GM18517 (cell line): ENCODE measurements at regions not wholly inside any gene's neighbourhood (a gene's known extent, or its start where the extent isn't known, plus 50 kb on each side); places are given as distances from the start of the nearest gene placed in this dataset.
A peak's percentile ranks its signal among the peaks of the same experiment; 100 is the strongest.
"Not testable (repeated sequence)": the region's sequence is repeated elsewhere in the genome, so short reads cannot be mapped to it uniquely, and the experiment has no call there.

Experiments used
- ATAC-seq: cut with Tn5 transposase; IDR thresholded peaks from one replicate; pipeline ENCODE4 v1.9.1; 2021; ENCODE audit warnings: mild to moderate bottlenecking, moderate library complexity; ENCODE audit not compliant: unreplicated experiment

DNA sequence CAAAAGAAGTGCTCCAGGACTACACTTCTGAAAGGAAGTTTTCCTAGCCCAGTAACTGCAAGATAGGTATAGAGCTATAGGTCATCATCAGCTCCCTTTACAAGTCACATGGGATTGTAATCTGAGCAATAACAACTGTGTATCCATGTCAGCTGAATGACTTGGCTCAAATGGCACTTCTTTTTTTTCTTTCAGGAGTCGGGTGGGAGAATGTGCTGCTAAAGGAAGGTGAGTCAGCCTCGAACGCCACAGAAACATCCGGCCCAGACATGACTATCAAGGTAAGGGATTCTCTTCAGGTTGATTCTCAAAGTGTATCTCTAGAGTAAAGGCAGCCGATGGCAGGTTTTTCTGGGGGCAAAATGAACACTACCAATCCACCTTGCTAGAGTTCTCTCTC lies 192.2 kb downstream of the C9orf152 start:
- no peak for ATAC-seq

GRCh38 chr9:110016340-110016739 lies 191.6 kb downstream of the C9orf152 start:
- ATAC-seq: no peak

DNA sequence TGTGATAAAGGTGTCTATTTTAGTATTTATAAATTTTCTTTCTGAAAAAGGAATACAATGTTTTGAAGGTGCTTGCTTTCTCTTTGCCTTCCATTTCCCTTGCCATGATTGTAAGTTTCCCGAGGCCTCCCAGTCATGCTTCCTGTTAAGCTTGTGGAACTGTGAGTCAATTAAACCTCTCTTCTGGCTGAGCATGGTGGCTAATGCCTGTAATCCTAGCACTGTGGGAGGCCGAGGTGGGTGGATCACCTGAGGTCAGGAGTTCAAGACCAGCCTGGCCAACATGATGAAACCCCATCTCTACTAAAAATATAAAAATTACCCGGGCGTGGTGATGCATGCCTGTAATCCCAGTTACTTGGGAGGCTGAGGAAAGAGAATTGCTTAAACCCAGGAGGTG lies 187.7 kb downstream of the C9orf152 start:
- ATAC-seq: not testable (repeated sequence)

GRCh38 chr9:110021891-110022290 lies 186.1 kb downstream of the C9orf152 start:
- peak; percentile 98 for ATAC-seq

GRCh38 chr9:110023221-110023620 lies 184.7 kb downstream of the C9orf152 start:
- not testable (repeated sequence) for ATAC-seq

GRCh38 chr9:110025551-110026170 lies 182.3 kb downstream of the C9orf152 start:
- ATAC-seq: no peak

- no peak for ATAC-seq
These were observed 180.3 kb downstream of the C9orf152 start for GRCh38 chr9:110027671-110028081.

GRCh38 chr9:110028271-110028670 lies 179.7 kb downstream of the C9orf152 start:
- ATAC-seq: no peak

DNA sequence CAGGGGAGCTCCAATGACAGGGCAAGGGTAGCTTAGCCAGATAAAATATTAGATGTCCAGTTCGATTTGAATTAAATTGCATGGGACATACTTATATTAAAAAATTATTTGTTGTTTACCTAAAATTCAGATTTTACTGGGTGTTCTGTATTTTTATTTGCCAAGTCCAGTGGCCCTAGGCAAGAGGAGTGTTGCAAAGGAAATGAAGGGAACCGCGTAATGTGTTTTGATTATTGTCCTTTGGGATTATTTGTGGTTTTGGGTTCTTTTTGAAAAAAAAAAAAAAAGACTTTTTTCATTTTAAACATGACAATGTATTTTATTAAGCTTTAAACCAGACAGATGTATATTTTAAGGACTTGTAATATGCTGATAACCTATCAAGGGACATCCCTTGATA lies 179.3 kb downstream of the C9orf152 start:
- ATAC-seq: no peak

GRCh38 chr9:110029429-110029955 lies 178.5 kb downstream of the C9orf152 start:
- no peak for ATAC-seq

GRCh38 chr9:110029956-110030480 lies 177.9 kb downstream of the C9orf152 start:
- ATAC-seq: no peak

DNA sequence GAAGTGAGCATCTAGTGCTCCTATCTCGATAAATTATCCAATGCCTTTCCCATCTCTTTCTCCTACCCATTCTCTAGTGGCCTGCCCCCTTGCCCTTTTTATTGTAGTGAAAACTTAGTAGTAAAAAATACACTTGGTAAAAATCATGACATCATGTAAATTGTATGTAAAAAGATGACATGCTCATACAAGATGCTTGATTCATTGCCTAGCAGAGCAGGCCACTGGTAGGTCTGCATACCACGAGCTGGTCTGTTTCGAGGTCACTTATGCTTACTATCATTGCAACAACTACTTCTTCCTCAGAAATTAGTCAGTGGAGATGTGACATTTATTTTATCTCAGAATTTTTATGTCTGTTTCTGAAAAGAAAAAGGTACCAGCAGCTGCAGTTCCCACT lies 177.3 kb downstream of the C9orf152 start:
- no peak for ATAC-seq

GRCh38 chr9:110031511-110032173 lies 176.3 kb downstream of the C9orf152 start:
- ATAC-seq: no peak

- ATAC-seq: not testable (repeated sequence)
These were observed 175.4 kb downstream of the C9orf152 start for GRCh38 chr9:110032532-110032931.

DNA sequence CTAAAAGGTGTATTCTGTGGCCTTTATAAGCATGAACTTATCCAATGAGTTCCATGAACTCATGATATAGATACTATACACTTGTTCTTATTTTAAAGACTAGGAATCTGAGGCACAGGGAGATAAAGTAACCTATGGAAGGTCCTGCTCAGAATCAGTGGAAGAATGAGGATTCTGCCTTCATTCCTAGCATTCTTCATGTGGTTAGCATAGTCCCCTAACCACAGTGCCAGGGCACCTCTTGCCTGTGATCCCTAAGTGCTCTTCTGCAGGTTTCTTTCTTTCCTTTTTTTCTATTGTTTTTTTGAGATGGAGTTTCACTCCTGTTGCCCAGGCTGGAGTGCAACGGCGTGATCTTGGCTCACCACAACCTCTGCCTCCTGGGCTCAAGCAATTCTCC lies 174.1 kb downstream of the C9orf152 start:
- no peak for ATAC-seq

DNA sequence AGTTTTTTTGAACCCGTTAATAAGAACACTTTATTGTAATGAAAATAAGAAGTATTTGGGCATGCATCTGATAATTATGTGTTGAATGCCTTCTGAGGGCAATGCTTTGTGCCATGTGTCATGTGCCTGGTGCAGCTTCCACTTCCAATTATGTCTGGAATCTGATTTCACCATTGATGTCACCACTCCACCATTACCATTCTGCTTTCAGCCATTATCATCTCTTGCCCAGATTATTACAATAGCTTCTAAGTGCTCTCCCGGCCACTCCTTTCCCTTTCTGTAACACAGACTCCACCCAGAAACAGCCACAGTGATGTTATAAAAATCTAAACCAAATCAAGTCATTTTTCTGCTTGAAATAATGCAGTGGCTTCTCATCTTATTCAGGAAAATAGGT lies 171.7 kb downstream of the C9orf152 start:
- ATAC-seq: no peak

DNA sequence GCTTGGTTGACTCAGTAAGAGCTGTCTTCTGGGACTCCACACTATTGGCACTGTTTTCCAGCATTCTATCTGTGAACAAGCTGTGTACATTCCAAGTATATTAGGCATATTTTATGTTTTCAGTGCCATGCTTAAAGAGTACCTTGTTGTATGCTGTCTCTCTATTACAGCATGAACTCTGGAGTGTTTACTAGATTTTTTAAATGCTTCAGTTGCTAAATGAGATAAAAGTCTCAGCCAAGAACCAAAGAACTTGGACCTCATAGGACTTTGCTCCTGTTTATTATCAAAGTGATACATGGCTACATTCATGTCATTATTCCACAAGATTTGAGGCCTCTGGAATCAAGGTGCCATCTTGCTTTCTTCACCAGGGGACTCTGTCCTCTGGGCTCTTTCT lies 167.2 kb downstream of the C9orf152 start:
- ATAC-seq: no peak

DNA sequence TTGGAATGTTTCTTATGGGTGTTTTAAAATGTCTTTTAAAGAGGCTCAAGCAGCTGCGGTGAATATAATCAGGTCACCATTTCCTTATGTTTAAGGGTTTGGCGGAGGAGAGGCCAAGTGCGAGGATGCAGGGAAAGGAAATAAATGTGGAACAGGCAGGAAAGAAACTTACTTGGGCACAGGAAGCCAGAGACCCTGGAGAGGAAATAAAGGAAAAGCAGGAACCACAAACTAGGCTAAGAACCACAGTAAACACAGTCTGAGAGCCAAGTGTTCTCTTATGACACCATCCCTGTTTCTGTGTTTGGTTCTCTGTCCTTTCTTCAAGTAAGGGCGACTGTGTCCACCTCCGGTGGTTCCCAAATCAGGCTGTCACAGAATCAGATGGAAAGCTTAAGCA lies 166.5 kb downstream of the C9orf152 start:
- ATAC-seq: no peak

GRCh38 chr9:110047232-110047954 lies 160.6 kb downstream of the C9orf152 start:
- peak; percentile 32 for ATAC-seq

DNA sequence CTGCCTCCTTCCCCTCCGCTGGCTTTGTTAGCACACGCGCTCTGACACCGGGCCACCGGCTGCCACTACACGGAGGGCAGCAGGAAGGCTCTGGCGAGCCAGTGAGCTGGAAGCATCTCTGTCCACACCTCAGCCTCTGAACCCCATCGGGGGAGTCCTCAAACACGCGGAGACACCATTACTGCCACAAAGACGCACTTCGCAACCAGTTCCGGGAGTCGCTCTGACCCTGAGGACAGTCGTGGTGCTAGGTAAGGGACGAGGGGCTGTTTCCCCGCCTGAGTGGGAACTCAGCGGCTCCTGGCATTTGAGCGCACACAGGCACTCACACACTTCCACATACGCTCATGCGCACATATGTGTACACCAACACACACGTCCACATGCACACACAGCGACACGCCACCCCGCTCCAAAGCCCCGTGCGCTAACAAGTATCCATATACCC lies 160.0 kb downstream of the C9orf152 start:
- ATAC-seq: peak; percentile 31

DNA sequence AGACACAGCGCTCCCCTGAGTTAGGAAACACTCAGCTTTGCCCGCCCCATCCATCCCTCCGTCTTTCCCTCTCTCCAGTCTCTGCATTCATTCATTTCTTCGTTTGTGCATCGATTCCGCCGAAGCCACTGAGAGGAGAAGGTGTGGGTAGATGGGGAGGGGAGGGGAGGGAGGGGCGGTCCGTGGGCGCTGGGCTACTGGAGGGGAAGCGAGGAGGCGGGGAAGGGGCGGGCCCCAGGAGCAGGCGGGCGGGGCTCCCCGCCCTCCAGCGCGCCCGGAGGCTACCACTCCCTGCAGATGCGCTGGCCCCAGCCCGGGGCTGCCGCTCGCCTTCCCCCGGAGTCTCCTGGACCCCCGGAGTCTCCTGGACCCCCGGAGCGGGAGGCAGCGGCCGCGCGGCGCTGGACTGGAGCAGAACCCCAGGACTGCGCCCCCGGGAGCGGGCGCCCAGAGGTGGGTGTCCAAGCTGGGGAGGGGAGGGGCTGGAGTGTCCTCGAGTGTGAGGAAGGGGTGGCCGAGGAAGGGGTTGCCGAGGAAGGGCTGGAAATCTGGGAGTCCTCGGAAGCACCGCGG lies 159.5 kb downstream of the C9orf152 start:
- peak; percentile 42 for ATAC-seq
